ENCODE measurements at regions not wholly inside any gene's neighbourhood (a gene's known extent, or its start where the extent isn't known, plus 50 kb on each side); places are given as distances from the start of the nearest gene placed in this dataset.

- DNase-seq (no peak), ATAC-seq (ENCODE audit: low read depth in 2 of 2) (no peak)
- Mint-ChIP-seq H3K4me1 (no peaks in the 10 kb centered on the region), H3K36me3 (peaks cover 14 to 25% of the 10 kb centered on the region in 2 donors), H3K27ac (no peak overlapping the region), H3K4me3 (no peak overlapping the region), H3K9me3 (peaks cover 11 to 32% (median 25%) of the 10 kb centered on the region in 7 donors), H3K27me3 (no peaks in the 10 kb centered on the region)
Measured at GRCh38 chr5:67281874-67282273, 85.3 kb upstream of the CD180 start.

- DNase-seq, result no peak
- no peaks in the 10 kb centered on the region for H3K27me3 Mint-ChIP-seq
- H3K27ac Mint-ChIP-seq, result peak overlapping the region in 1 of 6 donors; percentile 58
- H3K9me3 Mint-ChIP-seq, result peaks cover 7 to 42% (median 21%) of the 10 kb centered on the region in 7 donors
- H3K4me1 Mint-ChIP-seq, result no peaks in the 10 kb centered on the region
- no peak for ATAC-seq (ENCODE audit: low read depth in 2 of 2)
- H3K4me3 Mint-ChIP-seq, result no peak overlapping the region
- H3K36me3 Mint-ChIP-seq, result peaks cover 14 to 19% of the 10 kb centered on the region in 2 donors
Measured at GRCh38 chr5:67273689-67274356, 77.2 kb upstream of the CD180 start.

- H3K9me3 Mint-ChIP-seq, result peaks cover 0 to 30% (median 9%) of the 10 kb centered on the region in 7 donors
- DNase-seq, result no peak
- no peak overlapping the region for H3K4me3 Mint-ChIP-seq
- no peaks in the 10 kb centered on the region for H3K4me1 Mint-ChIP-seq
- H3K27me3 Mint-ChIP-seq, result no peaks in the 10 kb centered on the region
- no peak for ATAC-seq (ENCODE audit: low read depth in 2 of 2)
- peaks cover 2 to 11% of the 10 kb centered on the region in 2 donors for H3K36me3 Mint-ChIP-seq
- H3K27ac Mint-ChIP-seq, result peak overlapping the region in 2 of 6 donors; percentile 5 to 20
Measured at GRCh38 chr5:67272453-67273130, 76.0 kb upstream of the CD180 start.

- Mint-ChIP-seq H3K4me1 (no peaks in the 10 kb centered on the region), H3K9me3 (peaks cover 0 to 6% (median 3%) of the 10 kb centered on the region in 7 donors), H3K27ac (no peak overlapping the region), H3K27me3 (peaks cover 0 to 5% (median 0%) of the 10 kb centered on the region in 3 donors), H3K4me3 (no peak overlapping the region), H3K36me3 (peaks cover 5 to 6% of the 10 kb centered on the region in 2 donors)
- DNase-seq (no peak), ATAC-seq (ENCODE audit: low read depth in 2 of 2) (no peak)
Measured at GRCh38 chr5:67268231-67269021, 71.8 kb upstream of the CD180 start.

GRCh38 chr5:67267512-67268216 is 71.1 kb upstream of the CD180 start:
- Mint-ChIP-seq H3K36me3 (peaks cover 5 to 6% of the 10 kb centered on the region in 2 donors), H3K27me3 (peaks cover 0 to 9% (median 0%) of the 10 kb centered on the region in 3 donors), H3K9me3 (peaks cover 0 to 6% (median 4%) of the 10 kb centered on the region in 7 donors), H3K27ac (no peak overlapping the region), H3K4me1 (no peaks in the 10 kb centered on the region), H3K4me3 (no peak overlapping the region)
- ATAC-seq (ENCODE audit: low read depth in 2 of 2) (no peak), DNase-seq (no peak)

- ATAC-seq (ENCODE audit: low read depth in 2 of 2) (no peak), DNase-seq (no peak)
- H3K4me1 Mint-ChIP-seq, result no peaks in the 10 kb centered on the region
- peaks cover 0 to 6% (median 4%) of the 10 kb centered on the region in 7 donors for H3K9me3 Mint-ChIP-seq
- H3K4me3 Mint-ChIP-seq, result no peak overlapping the region
- H3K27me3 Mint-ChIP-seq, result peaks cover 0 to 9% (median 0%) of the 10 kb centered on the region in 3 donors
- H3K27ac Mint-ChIP-seq, result no peak overlapping the region
- peaks cover 5 to 6% of the 10 kb centered on the region in 2 donors for H3K36me3 Mint-ChIP-seq
Measured at GRCh38 chr5:67266654-67267350, 70.2 kb upstream of the CD180 start.

GRCh38 chr5:67265951-67266350 is 69.4 kb upstream of the CD180 start:
- ATAC-seq (ENCODE audit: low read depth in 2 of 2) (no peak), DNase-seq (no peak)
- H3K9me3 Mint-ChIP-seq, result peaks cover 0 to 6% (median 3%) of the 10 kb centered on the region in 7 donors
- no peak overlapping the region for H3K4me3 Mint-ChIP-seq
- H3K4me1 Mint-ChIP-seq, result no peaks in the 10 kb centered on the region
- H3K36me3 Mint-ChIP-seq, result peaks cover 5 to 6% of the 10 kb centered on the region in 2 donors
- H3K27me3 Mint-ChIP-seq, result peaks cover 0 to 9% (median 0%) of the 10 kb centered on the region in 3 donors
- peak overlapping the region in 1 of 6 donors; percentile 43 for H3K27ac Mint-ChIP-seq

- H3K27me3 Mint-ChIP-seq, result peaks cover 0 to 9% (median 0%) of the 10 kb centered on the region in 3 donors
- peaks cover 0 to 6% of the 10 kb centered on the region in 2 donors for H3K36me3 Mint-ChIP-seq
- H3K4me3 Mint-ChIP-seq, result no peak overlapping the region
- no peak for ATAC-seq (ENCODE audit: low read depth in 2 of 2)
- no peak for DNase-seq
- peak overlapping the region in 1 of 6 donors; percentile 77 for H3K27ac Mint-ChIP-seq
- peaks cover 0 to 4% (median 0%) of the 10 kb centered on the region in 7 donors for H3K9me3 Mint-ChIP-seq
- H3K4me1 Mint-ChIP-seq, result no peaks in the 10 kb centered on the region
Measured at GRCh38 chr5:67263656-67264408, 67.2 kb upstream of the CD180 start.

GRCh38 chr5:67262956-67263355 is 66.4 kb upstream of the CD180 start:
- Mint-ChIP-seq H3K27me3 (peaks cover 0 to 9% (median 0%) of the 10 kb centered on the region in 3 donors), H3K4me1 (no peaks in the 10 kb centered on the region), H3K9me3 (peaks cover 0 to 4% (median 0%) of the 10 kb centered on the region in 7 donors), H3K27ac (no peak overlapping the region), H3K4me3 (no peak overlapping the region), H3K36me3 (peaks cover 0 to 6% of the 10 kb centered on the region in 2 donors)
- ATAC-seq (ENCODE audit: low read depth in 2 of 2) (no peak), DNase-seq (no peak)

GRCh38 chr5:67262206-67262605 is 65.6 kb upstream of the CD180 start:
- Mint-ChIP-seq H3K27ac (no peak overlapping the region), H3K27me3 (peaks cover 0 to 9% (median 0%) of the 10 kb centered on the region in 3 donors), H3K4me3 (no peak overlapping the region), H3K4me1 (peaks cover 0 to 2% (median 0%) of the 10 kb centered on the region in 3 donors), H3K9me3 (peaks cover 0 to 4% (median 0%) of the 10 kb centered on the region in 7 donors), H3K36me3 (peaks cover 0 to 6% of the 10 kb centered on the region in 2 donors)
- no peak for ATAC-seq (ENCODE audit: low read depth in 2 of 2)
- DNase-seq, result no peak

- no peak overlapping the region for H3K4me3 Mint-ChIP-seq
- peaks cover 0 to 3% (median 0%) of the 10 kb centered on the region in 3 donors for H3K4me1 Mint-ChIP-seq
- DNase-seq (no peak), ATAC-seq (ENCODE audit: low read depth in 2 of 2) (no peak)
- peaks cover 0 to 4% (median 0%) of the 10 kb centered on the region in 7 donors for H3K9me3 Mint-ChIP-seq
- H3K27me3 Mint-ChIP-seq, result peaks cover 0 to 9% (median 0%) of the 10 kb centered on the region in 3 donors
- no peaks in the 10 kb centered on the region for H3K36me3 Mint-ChIP-seq
- peak overlapping the region in 1 of 6 donors; percentile 77 for H3K27ac Mint-ChIP-seq
Measured at GRCh38 chr5:67259548-67260215, 63.1 kb upstream of the CD180 start.

Data from naive B cell (primary cell).